NCI-H1048 (cell line): ENCODE measurements at regions not wholly inside any gene's neighbourhood (a gene's known extent, or its start where the extent isn't known, plus 50 kb on each side); places are given as distances from the start of the nearest gene placed in this dataset.
"Not testable (repeated sequence)": the region's sequence is repeated elsewhere in the genome, so short reads cannot be mapped to it uniquely, and the experiment has no call there.

ENCODE experiments used
- DNase-seq: peaks from one replicate; lab custom pipeline; 2025; lab: John Stamatoyannopoulos, UW

- no peak for DNase-seq
These were observed 536.4 kb upstream of the PTBP2 start for GRCh38 chr1:96185181-96185580.

DNA sequence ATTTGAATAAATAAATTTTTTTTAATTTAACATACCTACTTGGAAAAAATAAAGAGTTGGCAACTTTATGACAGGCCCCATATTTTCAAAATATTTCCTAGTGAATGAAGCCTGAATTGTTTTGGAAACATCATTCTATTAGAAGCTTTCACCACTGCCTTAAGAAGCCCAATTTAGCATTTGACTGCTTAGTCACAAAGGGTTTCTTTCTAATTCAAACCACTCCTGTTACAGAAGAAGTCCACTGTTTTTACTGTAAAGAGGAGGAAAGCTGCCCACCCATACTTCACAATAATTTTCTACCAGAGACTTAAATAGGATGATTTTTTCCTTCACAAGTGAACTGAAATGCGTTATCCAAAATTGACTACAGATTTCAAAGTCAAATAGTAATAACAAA lies 534.6 kb upstream of the PTBP2 start:
- DNase-seq = no peak

DNA sequence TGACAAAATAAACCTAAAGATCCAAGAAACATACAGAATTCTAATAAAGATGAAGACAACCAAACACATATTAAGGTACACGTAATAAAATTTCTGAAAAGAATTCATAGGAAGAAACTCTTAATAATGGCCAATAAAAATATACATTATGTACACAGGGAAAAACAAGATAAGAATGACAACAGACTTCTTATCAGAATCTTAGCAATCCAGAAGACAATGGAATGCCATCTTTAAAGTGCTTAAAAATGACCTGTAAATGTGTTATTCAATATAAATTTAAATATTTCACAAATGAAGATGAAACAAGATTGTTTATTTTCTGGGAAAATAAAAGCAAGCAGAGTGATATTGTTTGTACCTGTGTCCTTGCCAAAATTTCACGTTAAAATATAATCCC lies 530.4 kb upstream of the PTBP2 start:
- no peak for DNase-seq

- no peak for DNase-seq
These were observed 515.1 kb upstream of the PTBP2 start for GRCh38 chr1:96206451-96206850.

- no peak for DNase-seq
These were observed 513.6 kb upstream of the PTBP2 start for GRCh38 chr1:96207936-96208335.

DNA sequence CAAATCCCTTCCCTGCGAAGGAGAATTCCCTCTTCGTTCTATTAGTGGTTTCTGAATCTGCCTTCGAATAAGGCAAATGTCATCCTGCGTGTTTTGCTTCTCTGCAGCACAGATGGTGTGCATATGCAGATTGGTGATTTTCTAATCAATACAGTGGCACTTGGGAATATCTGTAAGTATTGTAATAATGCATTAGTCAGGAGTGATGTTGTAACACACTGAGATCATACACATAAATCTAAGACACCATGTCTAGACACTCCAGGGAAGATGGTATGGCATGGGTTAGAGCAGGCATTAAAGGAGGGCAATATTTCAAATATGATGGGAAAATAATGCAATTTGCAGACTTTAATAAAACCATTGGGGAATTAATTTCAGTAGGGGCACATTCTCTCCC lies 513.2 kb upstream of the PTBP2 start:
- DNase-seq = no peak

DNA sequence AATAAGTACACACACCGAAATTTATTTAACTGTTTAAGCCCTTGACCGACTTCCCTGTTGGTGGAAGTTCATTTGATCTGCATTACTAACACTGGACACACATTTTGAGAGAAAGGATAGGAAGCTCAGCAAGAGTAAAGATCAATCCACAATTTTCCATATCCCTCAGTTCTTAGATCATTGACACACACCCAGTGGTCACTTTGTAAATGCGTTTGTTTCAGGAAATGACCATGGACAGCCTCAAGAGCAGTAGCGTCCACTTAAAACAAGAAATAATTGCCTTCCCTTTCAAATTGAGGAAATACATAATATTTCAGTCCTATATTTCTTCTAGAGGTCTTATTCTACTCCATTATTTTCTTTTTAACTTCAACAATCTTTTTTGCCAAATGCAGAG lies 511.5 kb upstream of the PTBP2 start:
- no peak for DNase-seq

- no peak for DNase-seq
These were observed 510.4 kb upstream of the PTBP2 start for GRCh38 chr1:96211202-96211601.

DNA sequence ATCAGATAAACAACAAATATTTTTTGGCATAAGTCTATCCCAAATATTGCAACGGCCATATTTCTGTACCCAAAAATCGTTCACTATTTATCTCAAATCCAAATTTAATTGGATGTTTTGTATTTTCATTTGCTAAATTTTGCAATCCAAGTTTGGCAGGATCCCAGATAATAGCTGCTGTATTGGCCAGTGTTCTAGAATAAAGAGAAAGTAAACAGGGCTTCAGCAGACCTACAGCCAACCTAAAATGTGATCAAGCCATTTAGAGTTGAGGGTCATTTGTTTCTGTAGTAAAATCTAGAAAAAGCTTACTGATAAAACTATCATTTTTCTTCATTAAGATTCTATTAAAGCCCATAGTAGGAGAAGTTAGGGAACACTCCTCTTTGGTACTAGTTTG lies 506.6 kb upstream of the PTBP2 start:
- DNase-seq = no peak

GRCh38 chr1:96220651-96221050 lies 500.9 kb upstream of the PTBP2 start:
- no peak for DNase-seq

- DNase-seq = no peak
These were observed 498.9 kb upstream of the PTBP2 start for GRCh38 chr1:96222701-96223100.

- DNase-seq = not testable (repeated sequence)
These were observed 497.4 kb upstream of the PTBP2 start for GRCh38 chr1:96224229-96224628.

DNA sequence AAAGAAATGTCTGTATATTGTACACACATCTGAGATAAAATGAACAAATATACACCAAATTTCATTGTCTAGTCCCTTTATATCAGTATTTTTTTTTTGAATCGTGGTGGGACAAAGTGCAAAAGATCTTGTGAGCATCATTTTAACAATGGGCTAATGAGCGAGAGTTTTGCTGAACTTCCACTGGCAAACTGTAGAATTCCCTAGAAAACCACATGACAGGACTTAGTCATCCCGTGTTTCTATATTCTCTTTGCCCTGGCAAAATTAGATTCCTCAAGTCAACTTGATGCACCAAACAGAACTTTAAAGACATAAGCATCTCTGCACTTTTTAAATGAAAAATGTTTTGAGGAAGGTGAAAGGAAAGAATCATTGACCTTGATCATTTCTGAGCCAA lies 488.2 kb upstream of the PTBP2 start:
- DNase-seq = no peak

GRCh38 chr1:96234299-96234698 lies 487.3 kb upstream of the PTBP2 start:
- DNase-seq = no peak

GRCh38 chr1:96236156-96236739 lies 485.3 kb upstream of the PTBP2 start:
- DNase-seq = no peak

DNA sequence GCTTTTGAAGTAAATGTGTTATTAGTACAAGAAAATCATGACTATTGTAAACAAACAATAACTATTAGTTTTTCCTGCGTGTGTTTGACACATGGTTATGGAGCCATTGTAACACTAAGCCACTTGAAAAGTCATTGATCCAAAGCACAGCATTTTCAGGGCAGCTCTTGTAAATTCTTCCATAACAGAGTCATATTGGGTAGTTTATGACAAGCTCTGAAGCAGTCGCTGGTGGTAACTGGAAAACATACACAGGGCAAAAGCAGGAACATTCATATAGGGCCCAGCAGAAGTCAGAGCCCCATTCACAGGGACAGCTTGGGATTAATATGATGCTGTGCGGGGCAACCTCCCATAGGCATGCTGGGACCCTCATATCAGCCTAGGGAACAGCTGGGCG lies 483.2 kb upstream of the PTBP2 start:
- no peak for DNase-seq

GRCh38 chr1:96240438-96240837 lies 481.1 kb upstream of the PTBP2 start:
- no peak for DNase-seq

- no peak for DNase-seq
These were observed 468.1 kb upstream of the PTBP2 start for GRCh38 chr1:96253246-96254035.

DNA sequence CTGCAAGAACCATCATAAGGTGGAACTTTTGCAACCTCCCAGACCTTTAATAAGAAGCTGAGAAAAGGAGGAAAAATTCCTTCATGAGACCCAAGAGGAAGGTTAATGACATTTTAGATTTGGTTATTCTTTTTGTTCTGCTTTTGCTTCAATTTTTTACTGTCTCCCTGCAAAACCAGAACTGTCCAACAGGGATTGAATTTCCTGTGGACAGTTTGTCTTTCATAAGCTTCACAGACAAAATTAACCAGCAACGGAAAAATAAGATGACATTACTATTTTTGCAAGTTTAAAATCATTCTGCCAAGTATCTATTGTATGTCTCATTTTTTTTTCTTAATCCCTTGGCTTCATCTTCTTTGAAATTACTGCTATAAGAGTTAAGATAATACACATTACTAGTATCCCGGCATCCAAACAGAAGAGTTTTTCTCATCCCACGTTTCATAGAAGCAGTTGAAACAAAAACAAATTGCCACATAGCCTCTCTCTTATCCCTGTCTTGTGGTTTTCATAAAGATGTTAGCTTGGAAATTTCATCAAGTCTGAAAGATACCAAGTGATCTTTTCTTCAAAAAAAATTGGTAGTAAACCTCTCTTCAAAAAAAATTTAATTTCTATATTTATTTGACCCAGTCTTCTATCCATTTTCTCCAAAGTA lies 465.3 kb upstream of the PTBP2 start:
- no peak for DNase-seq

GRCh38 chr1:96259399-96259798 lies 462.2 kb upstream of the PTBP2 start:
- DNase-seq = no peak

GRCh38 chr1:96281491-96281890 lies 440.1 kb upstream of the PTBP2 start:
- no peak for DNase-seq

GRCh38 chr1:96290033-96290432 lies 431.6 kb upstream of the PTBP2 start:
- no peak for DNase-seq

DNA sequence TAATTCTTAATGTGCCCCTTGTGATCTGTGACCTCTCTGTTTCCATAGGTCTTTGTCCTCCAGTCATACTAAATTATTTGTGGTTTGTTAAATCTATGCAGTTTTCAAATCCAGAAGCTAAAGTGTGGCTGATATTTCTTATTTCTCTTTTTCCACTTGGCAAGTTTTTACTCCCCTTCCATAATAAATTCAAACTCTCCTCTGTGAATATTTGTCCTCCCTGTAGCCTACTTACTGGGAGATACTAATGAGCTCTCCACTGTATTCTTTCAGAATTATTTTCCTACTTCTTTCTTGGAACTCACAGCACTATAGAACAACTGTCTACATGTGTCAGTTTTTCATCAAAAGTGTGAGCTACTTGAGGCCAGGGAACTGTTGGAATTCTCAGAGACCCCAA lies 430.8 kb upstream of the PTBP2 start:
- DNase-seq = no peak
